ENCODE measurements at regions not wholly inside any gene's neighbourhood (a gene's known extent, or its start where the extent isn't known, plus 50 kb on each side); places are given as distances from the start of the nearest gene placed in this dataset.

- ATAC-seq (no peak), DNase-seq (no peak)
- H3K27me3 ChIP-seq, result no peaks in the 10 kb centered on the region
- no peak overlapping the region for H3K27ac ChIP-seq
- no peaks in the 10 kb centered on the region for H3K36me3 ChIP-seq
- no peaks in the 10 kb centered on the region for H3K4me1 ChIP-seq
- H3K4me3 ChIP-seq, result no peak overlapping the region
- intact Hi-C loops (cut with DNase I), result no loop called here
- TF ChIP-seq POLR2A (IDR thresholded peaks at IDR 0.05) (no peak), CTCF (IDR thresholded peaks at IDR 0.05) (no peak)
- H3K9me3 ChIP-seq, result no peaks in the 10 kb centered on the region
These were observed 315.6 kb downstream of the SLITRK5 start for GRCh38 chr13:87986639-87987250.

- H3K36me3 ChIP-seq, result no peaks in the 10 kb centered on the region
- H3K27me3 ChIP-seq, result no peaks in the 10 kb centered on the region
- no peak for DNase-seq
- no peaks in the 10 kb centered on the region for H3K9me3 ChIP-seq
- intact Hi-C loops (cut with DNase I), result no loop called here
- H3K27ac ChIP-seq, result no peak overlapping the region
- WGBS (ENCODE audit: insufficient coverage, low coverage, low lambda C conversion rate, missing lambda C conversion rate), result 80% methylated on average over 1 of the region's 1 CpG
- TF ChIP-seq POLR2A (IDR thresholded peaks at IDR 0.05) (no peak), CTCF (IDR thresholded peaks at IDR 0.05) (no peak)
- ATAC-seq, result no peak
- no peaks in the 10 kb centered on the region for H3K4me1 ChIP-seq
- no peak overlapping the region for H3K4me3 ChIP-seq
These were observed 326.9 kb downstream of the SLITRK5 start for GRCh38 chr13:87998081-87998480.

GRCh38 chr13:87999240-87999700 is 328.1 kb downstream of the SLITRK5 start:
- H3K4me1 ChIP-seq, result no peaks in the 10 kb centered on the region
- H3K4me3 ChIP-seq, result no peak overlapping the region
- 50% methylated on average over 1 of the region's 1 CpG for WGBS (ENCODE audit: insufficient coverage, low coverage, low lambda C conversion rate, missing lambda C conversion rate)
- H3K27me3 ChIP-seq, result no peaks in the 10 kb centered on the region
- TF ChIP-seq POLR2A (IDR thresholded peaks at IDR 0.05) (no peak), CTCF (IDR thresholded peaks at IDR 0.05) (no peak)
- H3K36me3 ChIP-seq, result no peaks in the 10 kb centered on the region
- ATAC-seq, result no peak
- no peaks in the 10 kb centered on the region for H3K9me3 ChIP-seq
- intact Hi-C loops (cut with DNase I), result no loop called here
- DNase-seq, result no peak
- no peak overlapping the region for H3K27ac ChIP-seq

GRCh38 chr13:87999788-88000187 is 328.6 kb downstream of the SLITRK5 start:
- Histone ChIP-seq H3K9me3 (no peaks in the 10 kb centered on the region), H3K4me1 (no peaks in the 10 kb centered on the region), H3K27ac (no peak overlapping the region), H3K36me3 (no peaks in the 10 kb centered on the region), H3K4me3 (no peak overlapping the region), H3K27me3 (no peaks in the 10 kb centered on the region)
- 83% methylated on average over 1 of the region's 1 CpG for WGBS (ENCODE audit: insufficient coverage, low coverage, low lambda C conversion rate, missing lambda C conversion rate)
- DNase-seq, result no peak
- intact Hi-C loops (cut with DNase I), result no loop called here
- TF ChIP-seq POLR2A (IDR thresholded peaks at IDR 0.05) (no peak), CTCF (IDR thresholded peaks at IDR 0.05) (no peak)
- no peak for ATAC-seq

GRCh38 chr13:88000239-88000638 is 329.1 kb downstream of the SLITRK5 start:
- no peaks in the 10 kb centered on the region for H3K36me3 ChIP-seq
- no peaks in the 10 kb centered on the region for H3K9me3 ChIP-seq
- H3K27ac ChIP-seq, result no peak overlapping the region
- H3K4me3 ChIP-seq, result no peak overlapping the region
- intact Hi-C loops (cut with DNase I), result no loop called here
- no peak for TF ChIP-seq CTCF (IDR thresholded peaks at IDR 0.05)
- TF ChIP-seq POLR2A (IDR thresholded peaks at IDR 0.05), result no peak
- ATAC-seq, result no peak
- no CpG with 5 or more reads among the region's 3 CpGs for WGBS (ENCODE audit: insufficient coverage, low coverage, low lambda C conversion rate, missing lambda C conversion rate)
- H3K27me3 ChIP-seq, result no peaks in the 10 kb centered on the region
- no peaks in the 10 kb centered on the region for H3K4me1 ChIP-seq
- DNase-seq, result no peak
